ENCODE measurements at regions not wholly inside any gene's neighbourhood (a gene's known extent, or its start where the extent isn't known, plus 50 kb on each side); places are given as distances from the start of the nearest gene placed in this dataset.

DNA sequence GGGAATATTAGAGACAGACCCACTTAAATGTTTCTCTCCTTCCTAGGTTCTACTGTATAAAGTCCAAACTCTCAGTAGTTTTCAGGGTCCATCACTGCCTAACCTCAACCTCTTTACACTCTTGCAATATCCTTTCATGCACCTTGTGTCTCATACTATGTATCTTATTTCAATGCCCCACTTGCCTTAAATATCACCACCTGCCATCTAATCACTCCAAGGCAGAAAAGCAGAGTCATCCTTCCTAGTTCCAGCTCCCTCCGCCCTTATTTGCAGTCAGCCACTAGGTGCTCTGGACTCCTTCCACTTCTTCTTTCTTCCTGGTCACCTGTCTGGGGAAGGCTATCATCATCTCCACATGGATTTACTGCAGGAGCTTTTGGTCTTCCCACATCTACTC lies 322.0 kb downstream of the MFSD1 start:
- H3K27ac ChIP-seq (ENCODE audit: low read length), result no peak overlapping the region
- no peaks in the 10 kb centered on the region for H3K9me3 ChIP-seq (ENCODE audit: low read length)
- H3K9ac ChIP-seq (ENCODE audit: low read length), result no peak overlapping the region
- no peaks in the 10 kb centered on the region for H3K27me3 ChIP-seq (ENCODE audit: insufficient read depth, low read depth, low read length)
- H3K4me3 ChIP-seq (ENCODE audit: low read length), result no peak overlapping the region
- H2AFZ ChIP-seq (ENCODE audit: low read depth, low read length), result no peak overlapping the region
- no peaks in the 10 kb centered on the region for H3F3A ChIP-seq (ENCODE audit: insufficient read depth, low read length, poor library complexity, severe bottlenecking)
- TF ChIP-seq SMC3 (conservative IDR thresholded peaks at IDR 0.05; ENCODE audit: poor library complexity) (no peak), RAD21 (conservative IDR thresholded peaks at IDR 0.05) (no peak), TAF1 (IDR thresholded peaks at IDR 0.05; ENCODE audit: low read depth) (no peak), MXI1 (conservative IDR thresholded peaks at IDR 0.05; ENCODE audit: poor library complexity, severe bottlenecking) (no peak), POLR2AphosphoS5 (IDR thresholded peaks at IDR 0.05) (no peak), EP300 (conservative IDR thresholded peaks at IDR 0.05; ENCODE audit: poor library complexity, severe bottlenecking) (no peak), CTCF (IDR thresholded peaks at IDR 0.05; ENCODE audit: poor library complexity, severe bottlenecking) (no peak), EZH2 (IDR thresholded peaks at IDR 0.05; ENCODE audit: borderline replicate concordance, insufficient read depth, low read length, poor library complexity, severe bottlenecking) (no peak)
- TF ChIP-seq, protein P1, sequence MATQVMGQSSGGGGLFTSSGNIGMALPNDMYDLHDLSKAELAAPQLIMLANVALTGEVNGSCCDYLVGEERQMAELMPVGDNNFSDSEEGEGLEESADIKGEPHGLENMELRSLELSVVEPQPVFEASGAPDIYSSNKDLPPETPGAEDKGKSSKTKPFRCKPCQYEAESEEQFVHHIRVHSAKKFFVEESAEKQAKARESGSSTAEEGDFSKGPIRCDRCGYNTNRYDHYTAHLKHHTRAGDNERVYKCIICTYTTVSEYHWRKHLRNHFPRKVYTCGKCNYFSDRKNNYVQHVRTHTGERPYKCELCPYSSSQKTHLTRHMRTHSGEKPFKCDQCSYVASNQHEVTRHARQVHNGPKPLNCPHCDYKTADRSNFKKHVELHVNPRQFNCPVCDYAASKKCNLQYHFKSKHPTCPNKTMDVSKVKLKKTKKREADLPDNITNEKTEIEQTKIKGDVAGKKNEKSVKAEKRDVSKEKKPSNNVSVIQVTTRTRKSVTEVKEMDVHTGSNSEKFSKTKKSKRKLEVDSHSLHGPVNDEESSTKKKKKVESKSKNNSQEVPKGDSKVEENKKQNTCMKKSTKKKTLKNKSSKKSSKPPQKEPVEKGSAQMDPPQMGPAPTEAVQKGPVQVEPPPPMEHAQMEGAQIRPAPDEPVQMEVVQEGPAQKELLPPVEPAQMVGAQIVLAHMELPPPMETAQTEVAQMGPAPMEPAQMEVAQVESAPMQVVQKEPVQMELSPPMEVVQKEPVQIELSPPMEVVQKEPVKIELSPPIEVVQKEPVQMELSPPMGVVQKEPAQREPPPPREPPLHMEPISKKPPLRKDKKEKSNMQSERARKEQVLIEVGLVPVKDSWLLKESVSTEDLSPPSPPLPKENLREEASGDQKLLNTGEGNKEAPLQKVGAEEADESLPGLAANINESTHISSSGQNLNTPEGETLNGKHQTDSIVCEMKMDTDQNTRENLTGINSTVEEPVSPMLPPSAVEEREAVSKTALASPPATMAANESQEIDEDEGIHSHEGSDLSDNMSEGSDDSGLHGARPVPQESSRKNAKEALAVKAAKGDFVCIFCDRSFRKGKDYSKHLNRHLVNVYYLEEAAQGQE (IDR thresholded peaks at IDR 0.05; ENCODE audit: borderline replicate concordance), result no peak
- H3K79me2 ChIP-seq (replicated peaks; ENCODE audit: insufficient read depth, low read length), result no peaks in the 10 kb centered on the region
- H4K20me1 ChIP-seq (ENCODE audit: insufficient read depth), result no peaks in the 10 kb centered on the region
- no peak overlapping the region for H3K4me2 ChIP-seq (ENCODE audit: low read length)
- H3K9me2 ChIP-seq (ENCODE audit: insufficient read depth, low read length), result no peaks in the 10 kb centered on the region
- no peaks in the 10 kb centered on the region for H3K36me3 ChIP-seq (ENCODE audit: insufficient read depth, low read length)

DNA sequence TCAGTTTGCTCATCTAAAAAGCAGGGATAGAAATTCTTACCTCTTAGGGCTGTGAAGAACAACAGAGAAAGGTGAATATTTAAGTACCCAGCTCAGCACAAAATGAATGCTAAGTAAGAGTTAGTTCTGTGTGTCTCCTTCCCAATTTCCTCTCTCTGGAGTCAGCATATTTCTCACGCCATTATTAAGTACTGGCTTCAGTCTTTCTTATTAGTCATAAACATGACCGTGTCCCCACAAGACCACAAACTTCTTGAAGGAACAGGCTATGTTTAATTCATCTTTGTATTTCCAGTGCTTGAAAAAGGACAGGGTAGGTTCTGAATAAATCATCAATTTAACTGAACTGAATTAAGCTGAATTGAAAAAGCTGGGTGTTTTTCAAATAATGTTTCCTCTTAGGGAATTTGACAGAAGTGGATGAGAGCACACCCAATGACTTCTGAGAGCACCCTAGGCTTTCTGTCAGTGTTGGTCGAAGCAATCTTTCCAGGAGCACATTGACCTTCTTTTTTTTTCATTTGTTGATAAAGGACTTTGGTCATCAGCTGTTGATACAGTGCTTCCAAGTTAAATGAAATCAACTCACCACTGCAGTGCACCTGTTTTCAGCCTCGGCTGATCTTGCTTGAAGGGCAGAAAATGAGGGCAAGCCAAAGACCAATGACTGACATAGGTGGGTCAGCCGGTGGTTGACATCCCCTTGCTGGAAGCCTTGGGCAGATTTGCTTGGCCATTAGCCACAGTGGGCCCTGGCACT lies 324.6 kb downstream of the MFSD1 start:
- Histone ChIP-seq H3K9ac (ENCODE audit: low read length) (no peak overlapping the region), H3F3A (ENCODE audit: insufficient read depth, low read length, poor library complexity, severe bottlenecking) (no peaks in the 10 kb centered on the region), H3K4me2 (ENCODE audit: low read length) (no peak overlapping the region), H3K9me3 (ENCODE audit: low read length) (no peaks in the 10 kb centered on the region), H4K20me1 (ENCODE audit: insufficient read depth) (no peaks in the 10 kb centered on the region), H3K36me3 (ENCODE audit: insufficient read depth, low read length) (no peaks in the 10 kb centered on the region), H3K27me3 (ENCODE audit: insufficient read depth, low read depth, low read length) (no peaks in the 10 kb centered on the region), H3K4me3 (ENCODE audit: low read length) (no peak overlapping the region), H3K9me2 (ENCODE audit: insufficient read depth, low read length) (no peaks in the 10 kb centered on the region), H2AFZ (ENCODE audit: low read depth, low read length) (no peak overlapping the region), H3K27ac (ENCODE audit: low read length) (no peak overlapping the region), H3K79me2 (replicated peaks; ENCODE audit: insufficient read depth, low read length) (no peaks in the 10 kb centered on the region)
- TF ChIP-seq, protein P1 (IDR thresholded peaks at IDR 0.05; ENCODE audit: borderline replicate concordance), result no peak
- TF ChIP-seq POLR2AphosphoS5 (IDR thresholded peaks at IDR 0.05) (no peak), RAD21 (conservative IDR thresholded peaks at IDR 0.05) (no peak), CTCF (IDR thresholded peaks at IDR 0.05; ENCODE audit: poor library complexity, severe bottlenecking) (no peak), TAF1 (IDR thresholded peaks at IDR 0.05; ENCODE audit: low read depth) (no peak), EZH2 (IDR thresholded peaks at IDR 0.05; ENCODE audit: borderline replicate concordance, insufficient read depth, low read length, poor library complexity, severe bottlenecking) (no peak), MXI1 (conservative IDR thresholded peaks at IDR 0.05; ENCODE audit: poor library complexity, severe bottlenecking) (no peak), EP300 (conservative IDR thresholded peaks at IDR 0.05; ENCODE audit: poor library complexity, severe bottlenecking) (no peak), SMC3 (conservative IDR thresholded peaks at IDR 0.05; ENCODE audit: poor library complexity) (no peak)

All from neural cell (in vitro differentiated cells).